ENCODE measurements at regions not wholly inside any gene's neighbourhood (a gene's known extent, or its start where the extent isn't known, plus 50 kb on each side); places are given as distances from the start of the nearest gene placed in this dataset.

GRCh38 chr2:66981074-66981473, 416.1 kb upstream of the ETAA1 start:
- H3K36me3 Mint-ChIP-seq (ENCODE audit: low read depth): no peaks in the 10 kb centered on the region
- no peaks in the 10 kb centered on the region for H3K4me1 Mint-ChIP-seq
- ATAC-seq (replicated peaks): no peak
- H3K27me3 Mint-ChIP-seq: no peaks in the 10 kb centered on the region
- no peak overlapping the region for H3K4me3 Mint-ChIP-seq
- no peak overlapping the region for H3K27ac Mint-ChIP-seq
- no peaks in the 10 kb centered on the region for H3K9me3 Mint-ChIP-seq

DNA sequence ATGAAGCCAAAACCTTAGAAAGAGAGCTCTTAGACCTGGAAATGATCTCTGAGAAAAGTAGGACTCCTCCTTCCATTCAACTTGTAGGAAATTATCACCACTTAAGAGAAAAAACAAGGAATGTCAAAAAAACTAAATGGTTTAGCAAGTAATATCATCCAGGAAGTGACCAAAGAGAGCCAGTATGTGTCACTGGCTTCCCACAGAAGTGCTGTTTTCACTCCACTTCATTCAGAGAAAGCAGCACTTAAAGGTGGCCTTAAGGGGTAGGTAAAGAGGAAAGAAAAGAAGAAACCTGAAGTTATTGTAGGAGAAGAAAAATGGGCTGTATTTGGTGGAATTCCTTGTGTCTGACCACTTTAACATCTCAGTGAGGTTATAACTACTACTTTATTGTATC, 414.4 kb upstream of the ETAA1 start:
- Mint-ChIP-seq H3K9me3 (peaks cover 5% of the 10 kb centered on the region), H3K4me3 (no peak overlapping the region), H3K27ac (no peak overlapping the region), H3K4me1 (no peaks in the 10 kb centered on the region), H3K36me3 (ENCODE audit: low read depth) (no peaks in the 10 kb centered on the region), H3K27me3 (no peaks in the 10 kb centered on the region)
- no peak for ATAC-seq (replicated peaks)

DNA sequence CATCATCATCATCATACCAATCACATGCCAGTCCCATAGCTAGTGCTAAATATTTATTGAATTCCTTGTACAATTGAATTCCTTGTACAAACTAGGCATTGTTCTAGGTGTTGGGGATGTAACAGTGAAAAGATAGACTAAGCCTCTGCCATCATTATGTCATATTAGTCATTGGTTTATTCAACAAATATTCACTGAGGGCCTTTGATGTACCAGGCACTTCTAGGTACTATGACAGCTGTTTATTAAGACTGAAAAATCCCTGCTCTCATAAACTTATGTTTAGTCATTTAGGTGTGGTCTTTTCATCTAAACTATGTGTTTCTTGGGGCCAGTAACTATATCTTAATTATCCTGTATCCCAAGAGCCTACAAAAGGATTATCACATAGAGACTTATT, 412.3 kb upstream of the ETAA1 start:
- Mint-ChIP-seq H3K9me3 (peaks cover 6% of the 10 kb centered on the region), H3K27ac (no peak overlapping the region), H3K27me3 (no peaks in the 10 kb centered on the region), H3K36me3 (ENCODE audit: low read depth) (no peaks in the 10 kb centered on the region), H3K4me1 (no peaks in the 10 kb centered on the region), H3K4me3 (no peak overlapping the region)
- ATAC-seq (replicated peaks): no peak

DNA sequence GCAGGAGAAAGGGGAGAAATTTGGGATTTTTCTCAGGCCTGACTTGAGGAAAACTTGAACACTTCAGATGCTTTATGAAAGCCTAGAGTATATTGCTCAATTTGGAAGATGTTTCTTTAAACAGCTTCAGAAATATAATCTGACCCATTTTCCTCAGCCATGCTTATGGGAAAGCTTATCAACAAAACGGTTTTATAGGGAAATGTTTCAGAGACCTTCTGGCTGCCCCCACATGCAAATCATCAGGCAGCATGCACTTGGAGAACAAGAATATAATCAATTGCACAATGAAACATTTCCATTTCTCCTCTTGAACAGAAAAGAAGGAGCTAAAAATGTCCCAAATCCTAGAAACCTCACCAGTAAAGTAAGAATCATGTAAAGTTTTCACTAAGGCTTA, 411.2 kb upstream of the ETAA1 start:
- ATAC-seq (replicated peaks): no peak
- Mint-ChIP-seq H3K4me1 (no peaks in the 10 kb centered on the region), H3K9me3 (peaks cover 6% of the 10 kb centered on the region), H3K36me3 (ENCODE audit: low read depth) (no peaks in the 10 kb centered on the region), H3K27me3 (no peaks in the 10 kb centered on the region), H3K4me3 (no peak overlapping the region), H3K27ac (no peak overlapping the region)

DNA sequence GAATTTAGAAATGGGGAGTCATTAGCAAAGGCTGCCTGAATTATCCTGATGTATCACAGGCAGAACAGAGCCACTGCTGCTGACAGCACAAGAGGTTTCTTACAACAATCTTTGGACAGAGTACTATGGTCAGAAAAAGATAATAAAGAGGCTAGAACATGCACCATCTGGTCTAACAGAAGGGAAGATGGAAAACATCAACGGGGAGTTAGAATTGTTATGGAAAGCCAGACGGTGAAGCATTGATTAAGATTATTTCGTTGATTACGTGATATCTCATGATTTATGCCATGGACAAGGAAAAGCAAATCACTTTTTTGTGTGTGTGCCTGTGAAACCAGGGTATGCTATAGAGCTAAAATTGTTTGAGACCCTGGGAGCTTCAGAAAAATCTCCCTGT, 409.4 kb upstream of the ETAA1 start:
- no peaks in the 10 kb centered on the region for H3K27me3 Mint-ChIP-seq
- no peaks in the 10 kb centered on the region for H3K36me3 Mint-ChIP-seq (ENCODE audit: low read depth)
- ATAC-seq (replicated peaks): no peak
- no peak overlapping the region for H3K4me3 Mint-ChIP-seq
- no peak overlapping the region for H3K27ac Mint-ChIP-seq
- H3K4me1 Mint-ChIP-seq: no peaks in the 10 kb centered on the region
- H3K9me3 Mint-ChIP-seq: peaks cover 10% of the 10 kb centered on the region

DNA sequence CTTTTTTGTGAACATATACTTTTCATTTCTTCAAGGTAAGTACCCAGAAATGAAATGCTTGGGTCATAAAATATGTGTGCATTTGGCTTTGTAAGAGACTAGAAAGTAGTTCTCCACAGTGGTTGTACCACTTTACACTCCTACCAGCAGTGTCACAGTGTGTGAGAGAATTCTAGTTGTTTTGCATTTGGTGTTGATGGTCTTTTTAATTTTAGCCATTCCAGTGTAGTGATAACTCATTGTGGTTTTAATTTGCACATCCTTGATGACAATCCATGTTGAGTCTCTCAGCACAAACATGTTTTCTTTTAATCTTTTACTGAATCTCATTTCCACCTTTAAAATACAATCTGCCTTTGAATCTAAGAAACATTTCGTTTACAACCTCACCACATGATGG, 402.5 kb upstream of the ETAA1 start:
- no peaks in the 10 kb centered on the region for H3K36me3 Mint-ChIP-seq (ENCODE audit: low read depth)
- no peaks in the 10 kb centered on the region for H3K27me3 Mint-ChIP-seq
- no peaks in the 10 kb centered on the region for H3K4me1 Mint-ChIP-seq
- H3K4me3 Mint-ChIP-seq: no peak overlapping the region
- H3K27ac Mint-ChIP-seq: no peak overlapping the region
- no peak for ATAC-seq (replicated peaks)
- H3K9me3 Mint-ChIP-seq: peaks cover 10% of the 10 kb centered on the region

DNA sequence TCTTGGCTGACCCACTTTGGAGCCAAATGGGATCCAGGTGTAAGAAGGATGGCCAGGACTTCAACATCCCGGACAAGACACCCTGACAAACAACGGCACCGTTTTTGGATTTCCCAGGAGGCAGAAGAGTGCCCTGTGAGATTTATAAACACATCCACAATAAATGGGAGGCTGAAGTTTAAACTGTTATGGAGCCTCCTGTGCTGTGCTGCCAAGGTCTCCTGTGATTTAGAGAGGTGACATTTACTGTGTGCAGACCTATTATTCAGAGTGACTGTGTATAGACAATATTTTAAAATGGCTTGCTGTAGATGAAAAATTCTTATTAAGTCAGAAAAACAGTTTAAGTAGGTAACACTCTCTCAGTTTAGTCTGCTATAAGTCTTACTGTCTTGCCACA, 401.5 kb upstream of the ETAA1 start:
- no peak overlapping the region for H3K27ac Mint-ChIP-seq
- H3K4me3 Mint-ChIP-seq: no peak overlapping the region
- no peaks in the 10 kb centered on the region for H3K4me1 Mint-ChIP-seq
- no peak for ATAC-seq (replicated peaks)
- H3K36me3 Mint-ChIP-seq (ENCODE audit: low read depth): no peaks in the 10 kb centered on the region
- H3K9me3 Mint-ChIP-seq: peaks cover 12% of the 10 kb centered on the region
- H3K27me3 Mint-ChIP-seq: no peaks in the 10 kb centered on the region

DNA sequence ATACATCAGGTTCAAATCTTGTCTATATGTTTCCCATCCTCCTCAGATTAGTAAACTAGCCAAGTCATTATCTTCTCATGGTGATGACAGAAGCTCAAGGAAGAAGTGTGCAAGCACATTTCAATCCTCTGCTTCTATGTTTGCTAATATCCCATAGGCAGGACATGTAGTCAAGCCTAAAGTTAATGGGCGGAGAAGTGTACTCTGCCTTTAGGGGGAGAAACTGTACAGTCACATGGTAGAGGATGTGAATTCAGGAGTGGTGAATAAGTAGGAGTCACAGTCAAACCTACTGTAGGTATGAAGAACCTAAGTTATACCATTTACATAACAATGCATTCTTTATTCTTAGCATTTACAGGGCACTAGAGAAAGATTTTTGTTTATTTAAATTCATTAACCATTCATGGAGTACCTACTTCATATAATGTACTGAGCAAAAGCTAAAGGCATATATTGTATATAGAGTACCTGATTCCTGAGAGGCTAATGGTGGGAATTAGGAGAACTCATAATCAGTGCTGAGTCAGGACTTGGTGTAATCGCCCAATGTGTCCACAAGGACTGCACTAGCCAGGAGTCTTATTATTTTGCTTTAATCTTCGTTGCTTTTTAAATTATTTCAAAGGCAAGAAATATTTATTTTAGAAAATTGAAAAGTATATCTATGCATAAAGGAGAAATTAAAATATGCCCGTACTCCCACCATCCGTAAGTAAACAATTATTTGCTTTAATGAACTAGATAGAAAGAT, 394.3 kb upstream of the ETAA1 start:
- Mint-ChIP-seq H3K4me3 (no peak overlapping the region), H3K36me3 (ENCODE audit: low read depth) (no peaks in the 10 kb centered on the region), H3K27me3 (no peaks in the 10 kb centered on the region), H3K4me1 (no peaks in the 10 kb centered on the region), H3K27ac (no peak overlapping the region), H3K9me3 (peaks cover 8% of the 10 kb centered on the region)
- no peak for ATAC-seq (replicated peaks)

- Mint-ChIP-seq H3K27me3 (no peaks in the 10 kb centered on the region), H3K4me3 (no peak overlapping the region), H3K4me1 (no peaks in the 10 kb centered on the region), H3K27ac (no peak overlapping the region), H3K9me3 (peaks cover 7% of the 10 kb centered on the region), H3K36me3 (ENCODE audit: low read depth) (no peaks in the 10 kb centered on the region)
- no peak for ATAC-seq (replicated peaks)
Observed at GRCh38 chr2:67006373-67006960, 390.7 kb upstream of the ETAA1 start.

DNA sequence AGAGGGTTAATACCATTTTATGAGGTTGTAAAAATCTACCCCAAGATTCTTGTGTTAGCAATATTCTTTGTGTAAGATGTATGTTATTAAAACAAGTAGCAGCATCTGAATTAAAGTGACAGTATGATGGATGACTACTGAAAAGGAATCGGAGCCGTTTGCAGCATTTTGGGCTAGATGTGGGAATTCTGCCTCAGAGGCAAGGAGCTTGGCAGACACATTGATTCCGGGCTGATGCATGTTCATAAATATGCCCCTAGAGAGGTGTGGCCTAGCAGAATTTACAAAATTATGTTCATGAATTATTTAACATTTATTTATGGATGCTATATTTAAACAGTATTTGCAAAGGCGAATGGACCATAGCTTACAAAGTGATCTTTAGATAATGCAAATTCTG, 389.0 kb upstream of the ETAA1 start:
- no peak overlapping the region for H3K27ac Mint-ChIP-seq
- H3K4me3 Mint-ChIP-seq: no peak overlapping the region
- H3K4me1 Mint-ChIP-seq: no peaks in the 10 kb centered on the region
- ATAC-seq (replicated peaks): no peak
- no peaks in the 10 kb centered on the region for H3K27me3 Mint-ChIP-seq
- no peaks in the 10 kb centered on the region for H3K36me3 Mint-ChIP-seq (ENCODE audit: low read depth)
- H3K9me3 Mint-ChIP-seq: peaks cover 7% of the 10 kb centered on the region

GRCh38 chr2:67012165-67012564, 385.0 kb upstream of the ETAA1 start:
- H3K9me3 Mint-ChIP-seq: peaks cover 7% of the 10 kb centered on the region
- no peaks in the 10 kb centered on the region for H3K27me3 Mint-ChIP-seq
- ATAC-seq (replicated peaks): no peak
- H3K4me3 Mint-ChIP-seq: no peak overlapping the region
- H3K36me3 Mint-ChIP-seq (ENCODE audit: low read depth): no peaks in the 10 kb centered on the region
- no peak overlapping the region for H3K27ac Mint-ChIP-seq
- H3K4me1 Mint-ChIP-seq: no peaks in the 10 kb centered on the region

GRCh38 chr2:67013821-67014220, 383.3 kb upstream of the ETAA1 start:
- peaks cover 7% of the 10 kb centered on the region for H3K9me3 Mint-ChIP-seq
- H3K27ac Mint-ChIP-seq: no peak overlapping the region
- H3K4me3 Mint-ChIP-seq: no peak overlapping the region
- no peaks in the 10 kb centered on the region for H3K27me3 Mint-ChIP-seq
- H3K36me3 Mint-ChIP-seq (ENCODE audit: low read depth): no peaks in the 10 kb centered on the region
- ATAC-seq (replicated peaks): no peak
- no peaks in the 10 kb centered on the region for H3K4me1 Mint-ChIP-seq

DNA sequence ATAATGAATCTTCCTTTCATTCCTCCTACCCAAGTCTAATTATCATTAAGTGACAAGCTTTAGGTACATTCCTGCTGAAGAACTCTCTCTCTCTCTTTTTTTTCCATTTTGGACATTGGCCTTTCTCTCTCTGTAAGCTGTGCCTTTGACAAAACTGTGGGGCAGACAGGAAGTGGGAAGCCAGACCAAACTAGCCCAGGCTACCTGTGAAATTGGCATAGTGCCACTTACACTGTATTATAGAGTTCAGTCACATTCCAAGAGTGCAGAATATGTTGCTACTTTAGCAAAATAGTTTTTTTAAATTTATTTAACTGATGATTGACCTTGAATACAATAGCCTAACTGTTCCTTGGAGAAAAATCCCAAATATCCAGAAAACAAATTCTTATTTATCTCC, 381.5 kb upstream of the ETAA1 start:
- Mint-ChIP-seq H3K27me3 (no peaks in the 10 kb centered on the region), H3K4me1 (no peaks in the 10 kb centered on the region), H3K4me3 (no peak overlapping the region), H3K36me3 (ENCODE audit: low read depth) (no peaks in the 10 kb centered on the region), H3K27ac (no peak overlapping the region), H3K9me3 (peaks cover 3% of the 10 kb centered on the region)
- no peak for ATAC-seq (replicated peaks)

DNA sequence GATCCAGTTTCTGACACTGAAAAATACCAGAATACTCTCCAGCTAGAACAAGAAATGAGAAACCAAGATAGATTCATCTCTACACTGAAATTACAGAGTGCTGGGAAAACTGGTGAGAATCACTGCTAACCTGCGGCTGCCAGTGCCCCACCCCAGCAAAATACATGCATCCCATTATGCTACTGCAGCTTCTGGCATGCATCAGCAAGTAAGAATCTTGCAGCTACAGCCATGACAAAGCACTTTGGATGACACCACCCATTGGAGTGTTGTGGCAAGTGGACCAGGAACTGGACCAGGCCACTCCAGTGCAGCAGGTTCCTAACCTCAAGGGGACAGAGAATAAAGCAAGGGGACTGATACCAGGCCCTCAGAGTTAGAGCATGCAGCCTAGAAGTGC, 378.8 kb upstream of the ETAA1 start:
- Mint-ChIP-seq H3K4me3 (no peak overlapping the region), H3K36me3 (ENCODE audit: low read depth) (no peaks in the 10 kb centered on the region), H3K27ac (no peak overlapping the region), H3K27me3 (no peaks in the 10 kb centered on the region), H3K9me3 (peaks cover 3% of the 10 kb centered on the region), H3K4me1 (no peaks in the 10 kb centered on the region)
- ATAC-seq (replicated peaks): no peak

- no peaks in the 10 kb centered on the region for H3K4me1 Mint-ChIP-seq
- H3K36me3 Mint-ChIP-seq (ENCODE audit: low read depth): no peaks in the 10 kb centered on the region
- ATAC-seq (replicated peaks): no peak
- H3K27me3 Mint-ChIP-seq: no peaks in the 10 kb centered on the region
- H3K27ac Mint-ChIP-seq: no peak overlapping the region
- H3K9me3 Mint-ChIP-seq: peaks cover 6% of the 10 kb centered on the region
- no peak overlapping the region for H3K4me3 Mint-ChIP-seq
Observed at GRCh38 chr2:67032076-67032475, 365.1 kb upstream of the ETAA1 start.

GRCh38 chr2:67036444-67036843, 360.7 kb upstream of the ETAA1 start:
- ATAC-seq (replicated peaks): no peak
- no peaks in the 10 kb centered on the region for H3K4me1 Mint-ChIP-seq
- peaks cover 9% of the 10 kb centered on the region for H3K9me3 Mint-ChIP-seq
- H3K27ac Mint-ChIP-seq: no peak overlapping the region
- peaks cover 3% of the 10 kb centered on the region for H3K27me3 Mint-ChIP-seq
- no peaks in the 10 kb centered on the region for H3K36me3 Mint-ChIP-seq (ENCODE audit: low read depth)
- no peak overlapping the region for H3K4me3 Mint-ChIP-seq
